22Rv1 (cell line): ENCODE measurements at regions not wholly inside any gene's neighbourhood (a gene's known extent, or its start where the extent isn't known, plus 50 kb on each side); places are given as distances from the start of the nearest gene placed in this dataset.

ENCODE experiments used
- CTCF ChIP-seq: fragments of 450-650 bp; IDR thresholded peaks from 2 replicates; pipeline ENCODE4 v1.5.1; 2017; ENCODE audit warnings: mild to moderate bottlenecking
- ZFX ChIP-seq: fragments of 450-650 bp; IDR thresholded peaks from 2 replicates; pipeline ENCODE4 v1.6.1; 2017; ENCODE audit warnings: antibody characterized with exemption, borderline replicate concordance

GRCh38 chr1:66434096-66434495 lies 99.9 kb upstream of the SGIP1 start:
- TF ChIP-seq CTCF = no peak
- TF ChIP-seq ZFX = no peak
